HK-2 (cell line): ENCODE measurements at regions not wholly inside any gene's neighbourhood (a gene's known extent, or its start where the extent isn't known, plus 50 kb on each side); places are given as distances from the start of the nearest gene placed in this dataset.
A peak's percentile ranks its signal among the peaks of the same experiment; 100 is the strongest.
"Not testable (repeated sequence)": the region's sequence is repeated elsewhere in the genome, so short reads cannot be mapped to it uniquely, and the experiment has no call there.

ENCODE experiments used
- DNase-seq: peaks from one replicate; pipeline ENCODE4 v3.0.0-alpha.2; 2018; ENCODE audit not compliant: unreplicated experiment

DNA sequence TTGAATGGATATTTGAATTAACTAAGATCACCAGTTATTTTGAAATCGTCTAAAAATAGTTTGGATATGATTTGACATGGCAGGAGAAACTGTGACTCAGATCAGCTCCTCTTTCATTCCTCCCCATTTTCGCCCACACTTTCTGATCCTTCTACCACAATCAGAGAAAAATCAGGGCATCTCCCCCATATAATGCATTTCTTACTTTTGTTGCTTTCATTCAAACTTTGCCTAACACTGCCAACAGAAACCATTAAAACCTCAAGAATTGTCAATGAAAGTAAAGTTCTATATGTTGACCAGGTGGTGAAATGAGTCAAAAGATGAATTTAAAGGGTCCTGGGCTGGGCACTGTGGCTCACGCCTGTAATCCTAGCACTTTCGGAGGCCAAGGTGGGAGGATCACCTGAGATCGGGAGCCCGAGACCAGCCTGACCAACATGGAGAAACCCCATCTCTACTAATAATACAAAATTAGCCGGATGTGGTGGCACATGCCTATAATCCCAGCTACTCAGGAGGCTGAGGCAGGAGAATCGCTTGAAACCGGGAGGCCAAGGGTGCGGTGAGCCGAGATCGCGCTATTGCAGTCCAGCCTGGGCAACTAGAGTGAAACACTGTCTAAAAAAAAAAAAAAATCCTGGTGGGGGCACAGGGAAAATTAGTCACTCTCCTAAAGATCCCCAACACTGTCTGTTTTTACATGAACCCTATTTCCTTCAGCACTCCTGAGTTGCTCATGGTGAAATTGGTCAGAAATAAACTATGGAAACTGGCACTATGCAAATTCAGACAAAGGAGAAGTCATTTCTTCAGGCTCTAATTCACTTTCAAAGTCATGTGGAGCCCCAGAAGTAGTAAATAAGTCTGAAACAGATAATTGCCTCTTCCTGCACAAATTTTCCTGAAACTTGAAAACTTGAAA, 122.8 kb upstream of the NOCT start:
- no peak for DNase-seq

GRCh38 chr4:138891631-138892031, 124.0 kb upstream of the NOCT start:
- no peak for DNase-seq

DNA sequence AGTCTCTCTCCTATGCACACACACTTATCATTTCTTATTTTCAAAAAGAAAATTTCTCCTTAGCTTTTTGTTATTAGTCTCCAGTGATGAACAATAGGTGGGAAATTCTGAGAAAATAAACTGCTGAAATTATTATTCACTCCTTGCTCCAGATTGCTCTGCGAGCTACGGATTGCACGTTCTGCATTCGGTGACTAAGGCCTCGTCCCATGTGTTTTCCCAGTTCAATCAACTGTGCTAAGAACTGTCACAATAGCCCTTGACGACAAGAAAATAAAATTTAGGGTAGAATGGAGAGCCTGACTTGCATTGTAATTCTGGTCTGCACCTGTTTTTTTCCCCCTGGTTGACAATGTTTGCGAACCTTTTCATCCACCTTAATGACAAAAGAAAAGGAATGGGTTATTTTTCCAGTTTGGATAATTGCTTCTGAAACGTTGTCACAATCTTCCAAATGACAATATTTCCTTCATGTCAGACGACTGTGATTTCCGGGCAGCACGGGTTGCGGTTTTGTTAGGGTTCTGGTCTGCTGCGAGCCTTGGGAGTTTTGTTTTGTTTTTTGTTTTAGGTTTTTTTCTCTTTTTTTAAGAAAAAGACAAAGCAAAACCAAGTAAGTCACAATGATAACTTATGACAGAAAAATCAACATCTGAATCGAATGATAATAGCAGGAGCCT, 124.5 kb upstream of the NOCT start:
- DNase-seq, result no peak

DNA sequence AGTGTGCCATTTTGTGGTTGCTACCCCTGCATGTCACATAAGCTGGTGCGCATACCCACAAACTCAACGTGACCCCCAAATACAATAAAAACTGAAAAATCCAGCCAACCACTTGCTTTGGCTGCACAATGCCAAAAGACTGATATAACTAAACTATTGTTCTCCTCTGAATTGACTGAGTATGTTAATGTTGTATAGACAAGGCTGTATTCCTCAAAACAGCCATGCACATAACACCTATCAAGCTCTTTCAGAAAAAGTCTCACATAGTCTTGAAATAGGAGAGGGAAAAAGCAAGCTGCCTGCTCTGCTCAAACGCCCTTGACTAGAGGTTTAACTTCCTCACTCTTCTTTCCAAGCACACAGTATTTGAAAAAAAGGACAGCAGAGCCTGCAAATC, 126.4 kb upstream of the NOCT start:
- no peak for DNase-seq

- DNase-seq, result no peak
Observed at GRCh38 chr4:138887741-138888140, 127.8 kb upstream of the NOCT start.

DNA sequence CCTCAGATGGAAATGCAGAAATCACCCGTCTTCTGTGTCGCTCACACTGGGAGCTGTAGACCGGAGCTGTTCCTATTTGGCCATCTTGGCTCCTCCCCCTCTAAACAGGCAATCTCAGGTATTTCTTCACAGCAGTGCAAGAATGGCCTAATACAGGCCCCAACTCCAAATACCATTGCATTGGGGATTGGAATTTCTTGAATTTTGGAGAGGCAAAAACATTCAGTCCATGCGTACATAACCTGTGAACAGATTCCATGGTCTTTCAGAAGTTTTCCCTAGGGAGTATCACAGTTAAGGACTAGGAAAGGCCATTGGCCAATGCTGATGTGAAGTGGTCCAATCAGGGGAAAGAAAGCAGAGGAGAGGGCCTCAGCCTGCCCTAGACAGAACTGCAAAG, 128.2 kb upstream of the NOCT start:
- no peak for DNase-seq

GRCh38 chr4:138879757-138880156, 135.8 kb upstream of the NOCT start:
- DNase-seq, result no peak

GRCh38 chr4:138875891-138876608, 139.5 kb upstream of the NOCT start:
- peak; percentile 56 for DNase-seq

- DNase-seq, result no peak
Observed at GRCh38 chr4:138871555-138871875, 144.1 kb upstream of the NOCT start.

- peak; percentile 62 for DNase-seq
Observed at GRCh38 chr4:138870737-138871554, 144.6 kb upstream of the NOCT start.

- no peak for DNase-seq
Observed at GRCh38 chr4:138869631-138870030, 145.9 kb upstream of the NOCT start.

DNA sequence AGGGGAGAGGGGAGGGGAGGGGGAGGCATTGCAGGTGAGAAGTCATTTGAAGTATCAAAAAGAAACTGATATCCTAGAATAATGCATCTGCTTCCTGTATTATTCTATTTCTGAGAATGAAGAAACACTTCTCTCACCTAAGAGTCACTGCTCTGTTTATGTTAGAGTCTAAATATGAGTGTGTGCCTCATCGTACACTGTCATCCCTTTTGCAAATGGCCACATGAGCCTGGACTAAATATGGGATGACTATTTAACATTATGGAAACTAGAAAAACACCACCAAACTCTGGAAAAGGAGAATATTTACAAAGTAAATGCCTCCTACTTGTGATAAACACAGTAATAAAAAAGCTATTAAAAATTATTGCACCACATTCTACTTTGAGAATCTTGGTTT, 146.4 kb upstream of the NOCT start:
- no peak for DNase-seq

GRCh38 chr4:138868562-138868961, 147.0 kb upstream of the NOCT start:
- DNase-seq, result no peak

DNA sequence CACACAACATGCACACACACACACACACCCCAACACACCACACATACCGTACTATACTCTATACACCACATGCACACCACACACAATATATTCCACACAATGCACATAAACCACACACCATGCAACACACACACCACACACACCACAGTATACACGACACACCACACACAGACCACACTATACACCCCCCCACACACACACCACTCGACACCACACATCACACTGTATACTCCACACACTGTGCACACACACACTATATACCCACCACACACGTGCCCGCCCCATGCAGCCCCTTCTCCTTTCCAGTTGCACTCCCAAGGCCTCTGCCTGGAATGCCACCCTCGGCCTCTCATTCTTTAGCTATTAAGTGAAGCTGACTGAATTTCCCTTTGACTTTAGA, 148.2 kb upstream of the NOCT start:
- no peak for DNase-seq

- no peak for DNase-seq
Observed at GRCh38 chr4:138866314-138866713, 149.3 kb upstream of the NOCT start.

DNA sequence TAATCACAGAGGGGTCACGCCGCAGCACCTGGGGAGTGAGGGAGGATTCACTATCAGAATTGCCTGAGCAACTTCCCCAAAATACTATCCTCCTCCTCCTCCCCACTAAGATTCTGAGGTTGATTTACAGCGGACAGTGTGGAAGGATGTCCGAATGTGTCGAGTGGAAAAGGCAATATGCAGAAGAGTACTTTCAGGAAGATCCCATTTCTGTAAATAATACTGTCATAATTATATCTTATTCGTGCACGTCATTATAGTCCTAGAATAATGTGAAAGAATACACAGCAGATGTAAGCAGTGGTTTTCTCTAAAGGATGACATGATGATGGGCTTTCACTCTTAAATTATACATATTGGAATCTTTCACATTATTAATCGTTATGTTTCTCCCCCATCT, 149.8 kb upstream of the NOCT start:
- no peak for DNase-seq

GRCh38 chr4:138864961-138865720, 150.4 kb upstream of the NOCT start:
- DNase-seq, result no peak

DNA sequence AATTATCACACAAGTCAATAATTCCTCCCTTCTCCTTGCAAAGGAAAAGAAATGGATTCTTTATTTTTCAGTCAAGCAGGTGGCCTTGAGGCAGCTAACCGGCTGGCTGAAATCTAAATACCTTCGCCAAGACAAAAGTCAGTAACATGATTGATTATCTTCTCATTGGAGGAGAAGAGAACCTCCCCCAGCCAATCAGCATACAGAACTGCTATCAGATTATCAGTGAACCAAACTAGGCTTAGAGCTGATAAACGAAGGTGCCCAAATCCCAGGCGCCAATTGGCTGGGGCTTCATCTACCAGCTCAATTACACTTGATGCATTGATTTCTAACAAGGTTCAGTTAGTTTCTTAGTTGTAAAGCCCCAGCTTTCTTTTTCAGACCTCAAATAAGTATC, 152.4 kb upstream of the NOCT start:
- no peak for DNase-seq

DNA sequence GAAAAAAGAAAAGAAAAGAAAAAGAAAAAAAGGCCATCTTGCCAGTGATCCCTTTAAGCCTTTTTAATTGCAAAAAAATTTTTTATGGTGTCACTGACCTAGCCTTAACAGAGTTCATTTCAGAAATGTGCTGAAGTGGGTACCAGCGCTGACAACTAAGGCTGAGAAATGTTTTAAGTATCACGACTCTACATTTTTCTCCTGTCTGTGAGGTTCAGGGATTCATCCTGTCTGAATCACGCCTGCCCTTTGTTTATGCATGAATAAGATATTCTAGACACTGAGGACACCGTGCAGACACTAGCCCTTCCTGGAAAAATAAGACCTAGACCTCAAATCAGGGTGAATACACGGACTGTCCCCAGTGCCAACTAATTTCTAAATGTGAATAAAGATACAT, 154.4 kb upstream of the NOCT start:
- no peak for DNase-seq

- DNase-seq, result not testable (repeated sequence)
Observed at GRCh38 chr4:138860357-138860756, 155.2 kb upstream of the NOCT start.

DNA sequence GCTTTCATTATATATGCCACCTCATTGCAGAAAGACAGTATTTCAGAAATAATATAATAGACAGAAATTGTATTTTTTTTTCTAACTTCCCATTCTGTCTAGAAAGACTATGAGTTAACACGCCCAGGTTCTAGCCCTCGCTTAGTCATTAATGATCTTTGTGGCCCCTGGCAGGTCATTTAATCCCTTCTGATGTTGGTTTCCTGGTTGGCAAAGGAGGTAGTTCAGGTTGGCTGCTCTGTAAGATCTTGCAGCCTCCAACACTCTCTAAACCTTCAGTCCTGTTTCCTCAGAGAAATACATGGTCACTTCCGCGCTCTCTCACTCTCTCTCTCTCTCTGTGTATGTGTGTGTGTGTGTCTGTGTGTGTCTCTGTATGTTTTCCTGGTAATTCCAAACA, 156.3 kb upstream of the NOCT start:
- DNase-seq, result peak; percentile 39
